HG02840 (cell line): ENCODE measurements at regions not wholly inside any gene's neighbourhood (a gene's known extent, or its start where the extent isn't known, plus 50 kb on each side); places are given as distances from the start of the nearest gene placed in this dataset.
"Not testable (repeated sequence)": the region's sequence is repeated elsewhere in the genome, so short reads cannot be mapped to it uniquely, and the experiment has no call there.

Source experiments
- ATAC-seq: cut with Tn5 transposase; IDR thresholded peaks from one replicate; pipeline ENCODE4 v1.9.1; 2021; ENCODE audit warnings: mild to moderate bottlenecking, moderate library complexity, moderate number of reproducible peaks; ENCODE audit not compliant: unreplicated experiment, low FRiP score

DNA sequence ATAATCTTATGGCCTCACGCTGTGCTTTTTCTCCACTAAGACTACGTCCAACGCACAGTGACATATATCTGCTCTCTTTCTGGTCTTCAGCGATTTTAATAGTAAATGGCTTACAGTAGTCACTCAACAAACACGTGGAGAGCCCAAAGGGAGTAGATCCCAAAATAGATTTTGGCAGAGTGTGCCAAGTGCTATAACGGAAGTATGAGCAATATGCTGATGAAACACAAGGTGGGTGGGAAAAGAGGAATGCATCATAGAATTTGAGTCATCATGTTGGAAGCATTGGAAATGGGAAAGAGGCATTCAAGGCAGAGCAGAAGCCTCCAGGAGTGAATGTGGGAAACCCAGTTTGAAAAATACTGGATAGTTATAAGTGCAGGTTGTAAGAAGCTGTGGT is 129.1 kb upstream of the LDB2 start:
- no peak for ATAC-seq

GRCh38 chr4:17024425-17024824 is 126.0 kb upstream of the LDB2 start:
- ATAC-seq: no peak

DNA sequence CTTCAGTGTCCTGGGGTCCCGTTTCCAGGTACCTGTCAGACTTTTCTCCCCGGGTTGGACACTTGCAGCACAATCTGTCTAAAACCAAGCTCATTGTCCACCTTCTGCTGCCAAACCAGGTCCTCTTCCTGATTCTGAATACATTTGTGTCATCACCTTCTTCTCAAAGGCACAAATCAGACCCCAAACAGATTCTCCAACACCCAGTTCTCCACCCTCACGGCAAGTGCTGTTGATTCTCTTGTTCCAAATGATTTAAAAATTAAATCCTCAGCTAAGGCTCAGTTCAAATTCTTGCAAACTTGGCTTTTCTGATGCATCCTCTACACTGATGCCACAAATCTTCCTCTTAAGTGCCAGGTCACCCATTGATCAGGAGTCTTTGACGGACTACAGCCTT is 122.5 kb upstream of the LDB2 start:
- no peak for ATAC-seq

GRCh38 chr4:17020451-17020850 is 122.0 kb upstream of the LDB2 start:
- no peak for ATAC-seq

GRCh38 chr4:17018621-17019020 is 120.2 kb upstream of the LDB2 start:
- ATAC-seq: not testable (repeated sequence)

- ATAC-seq: no peak
These were observed 119.6 kb upstream of the LDB2 start for GRCh38 chr4:17018013-17018412.

DNA sequence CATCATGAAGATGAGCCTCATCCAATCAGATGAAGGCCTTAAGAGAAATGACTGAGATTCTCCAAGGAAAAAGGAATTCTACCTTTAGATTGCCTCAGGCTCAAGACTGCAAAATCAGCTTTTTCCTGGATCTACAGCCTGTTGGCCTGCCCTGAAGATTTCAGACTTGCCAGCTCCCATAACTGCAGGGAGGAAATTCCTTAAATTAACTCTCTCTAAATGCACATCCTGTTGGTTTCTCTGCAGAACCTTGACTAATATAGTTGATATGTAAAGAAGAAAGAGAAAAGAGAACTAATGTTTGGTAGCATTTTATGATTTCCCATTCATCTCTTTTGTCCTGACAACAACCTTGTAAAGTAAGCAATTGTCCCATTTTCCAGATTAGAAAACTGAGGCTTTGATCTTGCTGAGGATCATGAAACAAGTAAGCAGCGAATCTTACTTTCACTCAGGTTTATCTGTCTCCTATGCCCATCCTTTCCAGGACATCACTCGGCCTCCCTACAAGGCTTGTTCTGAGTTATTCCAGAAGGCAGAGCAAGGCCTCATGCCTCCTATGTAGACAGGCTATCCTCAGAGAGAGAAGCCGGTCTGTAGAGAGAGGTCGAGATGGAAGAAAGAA is 115.0 kb upstream of the LDB2 start:
- ATAC-seq: no peak

DNA sequence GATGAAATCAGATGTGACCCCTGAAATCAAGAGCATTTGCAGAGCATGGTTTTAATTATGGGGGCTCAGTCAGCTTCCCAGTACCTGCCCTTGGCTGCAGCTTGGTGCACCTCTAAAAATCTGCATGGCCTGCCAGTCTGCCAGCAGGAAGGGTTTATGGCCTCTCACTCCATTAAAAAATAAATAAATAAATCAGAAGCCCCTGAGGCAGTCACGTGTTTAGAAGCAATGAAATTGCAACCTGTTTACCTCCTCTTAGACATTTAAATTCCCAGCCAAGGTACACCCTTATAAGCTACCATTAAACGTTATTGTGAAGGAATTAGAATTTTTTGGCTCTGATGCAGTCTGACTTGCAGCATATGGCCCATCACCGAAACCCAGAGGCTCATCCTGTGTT is 114.0 kb upstream of the LDB2 start:
- no peak for ATAC-seq

DNA sequence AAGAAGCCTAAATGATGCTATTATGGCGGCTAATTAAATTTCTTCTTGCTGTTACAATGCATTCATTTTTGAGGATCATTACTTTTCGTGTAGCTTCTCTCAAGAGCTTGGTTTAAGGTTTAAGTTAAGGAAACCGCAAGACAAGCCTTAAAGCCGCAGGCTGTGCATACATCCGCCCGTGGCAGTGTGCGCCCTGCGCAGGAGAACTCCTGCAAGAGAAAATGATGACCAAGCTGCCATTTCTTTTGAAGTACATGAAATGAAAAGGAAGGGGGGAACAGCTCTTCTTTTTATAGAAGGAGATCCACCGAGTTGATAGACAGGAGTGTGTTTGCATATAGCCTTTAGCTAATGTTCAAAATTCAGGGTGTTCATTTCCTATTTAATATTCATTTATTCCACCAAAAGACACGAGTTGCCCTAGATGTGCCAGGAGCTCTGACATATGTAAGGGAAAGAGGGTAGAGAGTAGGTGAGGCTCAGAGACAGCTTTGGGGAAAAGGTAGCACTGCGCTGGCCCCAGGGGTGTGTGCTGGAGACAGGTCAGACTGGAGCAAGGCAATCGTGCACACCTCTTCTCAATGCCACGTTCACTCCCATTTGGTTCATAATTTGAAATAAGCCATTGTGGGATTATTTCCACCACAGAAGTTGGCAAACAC is 112.1 kb upstream of the LDB2 start:
- ATAC-seq: no peak

DNA sequence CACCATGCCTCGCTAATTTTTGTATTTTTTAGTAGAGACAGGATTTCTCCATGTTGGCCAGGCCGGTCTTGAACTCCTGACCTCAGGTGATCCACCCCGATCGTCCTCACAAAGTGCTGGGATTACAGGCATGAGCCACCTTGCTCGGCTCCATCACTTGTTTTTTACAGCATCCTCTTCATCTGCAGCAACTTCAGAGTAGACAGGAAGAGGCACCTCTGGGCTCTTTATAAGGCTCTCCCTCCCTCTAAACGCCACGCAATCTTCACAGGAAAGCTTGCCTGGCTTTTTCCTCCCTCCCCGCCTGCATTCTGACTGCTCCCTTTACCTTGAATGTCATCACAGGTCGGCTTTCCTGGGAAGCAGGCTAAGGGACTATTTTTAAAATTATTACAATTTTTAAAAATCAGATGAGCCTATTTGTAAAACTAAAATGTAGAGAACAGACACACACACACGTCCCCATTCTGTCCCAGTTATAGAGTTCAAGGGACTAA is 111.5 kb upstream of the LDB2 start:
- no peak for ATAC-seq

DNA sequence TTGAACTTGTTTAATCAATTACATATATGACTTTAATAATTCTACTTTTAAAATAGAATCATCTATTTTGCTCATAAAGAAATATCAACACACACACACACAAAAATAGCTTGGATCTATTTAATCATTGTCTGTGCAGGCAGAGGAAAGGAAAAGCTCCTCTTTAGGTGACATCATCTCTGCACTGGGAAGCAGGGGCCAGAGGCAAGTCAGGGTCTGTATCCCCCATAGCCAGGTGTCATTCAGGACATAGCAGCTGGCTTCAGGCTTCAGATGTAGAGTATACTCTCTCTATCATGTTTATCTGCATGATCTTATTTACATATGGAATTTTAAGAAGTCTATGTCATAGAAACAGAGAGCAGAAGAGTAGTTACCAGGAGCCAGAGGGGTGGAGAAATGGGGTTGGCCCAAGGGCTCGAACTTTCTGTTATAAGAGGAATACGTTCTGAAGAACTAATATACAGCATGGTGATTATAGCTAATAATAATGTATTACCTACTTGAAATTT is 110.4 kb upstream of the LDB2 start:
- ATAC-seq: no peak

DNA sequence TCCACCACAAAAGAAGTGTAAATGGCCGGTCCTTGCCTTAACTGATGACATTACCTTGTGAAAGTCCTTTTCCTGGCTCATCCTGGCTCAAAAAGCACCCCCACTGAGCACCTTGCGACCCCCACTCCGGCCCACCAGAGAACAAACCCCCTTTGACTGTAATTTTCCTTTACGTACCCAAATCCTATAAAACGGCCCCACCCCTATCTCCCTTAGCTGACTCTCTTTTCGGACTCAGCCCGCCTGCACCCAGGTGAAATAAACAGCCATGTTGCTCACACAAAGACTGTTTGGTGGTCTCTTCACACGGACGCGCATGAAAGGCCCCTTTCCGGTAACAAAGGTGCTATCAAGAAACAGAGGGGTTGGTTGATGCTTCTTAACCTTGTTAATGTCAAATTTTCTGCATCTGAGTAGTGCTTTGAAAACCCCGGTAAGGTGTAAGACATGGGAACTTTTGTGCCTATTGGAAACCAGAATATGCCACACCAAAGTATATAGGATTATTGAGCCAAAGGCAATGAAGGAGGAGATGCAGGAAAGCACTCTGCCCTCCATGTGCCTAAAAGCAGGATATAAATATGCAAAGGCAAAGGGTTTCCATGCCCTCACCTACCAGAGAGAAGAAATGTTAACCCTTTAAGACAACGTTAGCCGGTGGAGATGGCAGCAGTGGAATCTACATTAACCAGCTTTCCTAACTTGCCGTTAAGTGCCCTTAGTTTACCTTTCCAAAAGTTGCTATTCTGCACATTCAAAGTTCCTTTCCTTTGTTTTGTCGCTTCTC is 105.4 kb upstream of the LDB2 start:
- ATAC-seq: not testable (repeated sequence)

DNA sequence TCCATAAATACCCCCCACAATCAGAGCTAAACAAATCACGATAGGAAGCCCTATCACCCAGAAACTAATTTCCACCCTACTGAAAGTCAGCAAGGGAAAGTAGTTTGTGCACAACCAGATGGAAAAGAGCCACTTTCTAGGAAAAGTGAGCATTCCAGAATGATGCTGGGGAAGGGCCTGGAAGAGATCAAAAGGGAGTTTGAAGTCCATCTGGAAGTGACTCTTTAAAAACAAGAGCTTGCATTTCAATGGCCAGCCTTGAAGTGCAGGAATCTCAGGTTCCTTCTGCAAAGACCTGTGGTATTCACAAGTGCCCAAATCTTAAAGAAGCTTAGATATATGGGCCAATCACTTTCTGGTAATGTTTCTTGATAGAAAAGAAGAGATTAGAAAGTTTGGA is 97.0 kb upstream of the LDB2 start:
- no peak for ATAC-seq

GRCh38 chr4:16993956-16994840 is 95.8 kb upstream of the LDB2 start:
- no peak for ATAC-seq

DNA sequence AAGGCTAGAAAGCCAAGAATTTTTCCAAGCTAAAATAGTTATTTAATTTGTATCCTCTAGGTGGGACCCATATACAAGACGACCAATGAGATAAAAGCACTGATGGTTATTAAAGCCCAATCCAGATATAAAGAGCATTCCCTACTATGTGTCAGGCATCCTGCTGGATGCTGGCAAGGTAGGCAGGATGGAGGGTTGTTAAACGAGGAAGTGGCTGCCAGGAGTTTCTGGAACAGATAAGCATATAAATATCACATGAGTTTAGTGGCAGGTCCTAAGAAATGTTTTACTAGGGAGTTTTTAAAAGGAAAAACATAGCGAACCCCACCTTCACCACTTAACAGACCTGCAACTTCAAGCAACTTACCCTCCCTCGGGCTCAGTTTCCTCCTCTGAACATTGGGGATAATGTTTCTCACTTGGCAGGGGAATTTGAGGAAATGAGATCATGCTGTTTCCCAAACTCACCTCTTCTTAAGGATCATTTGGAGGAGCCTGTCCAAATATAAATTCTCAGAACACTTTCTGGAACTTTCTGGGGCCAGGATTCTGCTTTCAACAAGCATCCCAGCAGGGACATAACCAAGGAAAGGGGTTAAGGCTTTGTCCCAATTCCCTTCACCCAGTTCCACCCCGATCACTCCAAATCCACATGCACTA is 94.3 kb upstream of the LDB2 start:
- ATAC-seq: no peak

GRCh38 chr4:16991450-16991849 is 93.0 kb upstream of the LDB2 start:
- no peak for ATAC-seq

DNA sequence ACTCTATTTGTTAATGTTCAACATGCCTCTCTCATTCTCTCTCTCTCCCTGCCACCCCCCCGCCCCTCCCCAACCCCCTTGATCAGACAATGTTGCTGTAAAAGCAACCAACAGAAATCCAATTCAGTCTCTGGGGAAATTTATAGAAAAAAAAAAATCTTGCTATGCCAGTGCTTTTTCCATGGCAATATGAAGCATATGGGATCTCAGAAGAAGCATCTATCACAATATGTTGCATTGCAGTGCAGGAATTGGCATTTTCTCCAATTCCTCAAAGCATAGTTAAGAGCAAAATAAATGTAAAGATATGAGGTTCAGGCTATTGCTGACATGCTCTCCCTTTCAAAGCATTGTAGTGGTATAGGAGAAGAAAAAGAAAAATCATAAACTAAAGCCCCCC is 90.9 kb upstream of the LDB2 start:
- ATAC-seq: no peak

DNA sequence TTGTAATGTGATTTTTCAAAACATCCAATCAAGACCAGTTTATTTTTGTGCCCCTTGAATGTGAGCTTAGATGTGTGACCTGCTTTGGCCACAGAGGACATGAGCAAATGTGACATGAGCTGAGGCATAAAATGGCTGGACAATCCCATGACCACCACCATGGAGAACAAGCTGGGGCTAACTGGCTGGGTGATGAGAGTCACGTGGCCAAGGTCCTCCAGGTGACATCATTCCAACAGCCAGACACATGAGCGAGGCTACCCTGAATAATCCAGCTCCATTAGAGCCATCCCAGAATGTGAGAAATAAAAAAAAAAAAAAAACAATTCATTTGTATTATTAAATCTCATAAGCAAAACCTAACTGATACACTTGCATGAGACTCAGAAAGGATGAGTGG is 90.4 kb upstream of the LDB2 start:
- ATAC-seq: no peak

DNA sequence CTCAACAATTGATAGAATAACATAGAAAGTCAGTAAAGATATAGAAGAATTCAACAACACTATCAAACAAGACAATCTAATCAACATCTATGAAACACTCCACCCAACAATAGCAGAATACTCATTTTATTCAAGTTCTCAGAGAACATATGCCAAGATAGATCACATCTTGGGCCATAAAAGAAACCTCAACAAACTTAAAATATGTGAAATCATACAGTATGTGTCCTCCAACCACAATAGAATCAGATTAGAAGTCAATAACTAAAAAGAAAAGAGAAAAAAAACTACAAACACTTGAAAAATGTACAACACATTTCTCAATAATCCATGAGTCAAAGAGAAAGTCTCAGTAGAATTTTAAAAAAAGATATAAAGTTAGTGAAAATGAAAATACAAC is 78.6 kb upstream of the LDB2 start:
- no peak for ATAC-seq

DNA sequence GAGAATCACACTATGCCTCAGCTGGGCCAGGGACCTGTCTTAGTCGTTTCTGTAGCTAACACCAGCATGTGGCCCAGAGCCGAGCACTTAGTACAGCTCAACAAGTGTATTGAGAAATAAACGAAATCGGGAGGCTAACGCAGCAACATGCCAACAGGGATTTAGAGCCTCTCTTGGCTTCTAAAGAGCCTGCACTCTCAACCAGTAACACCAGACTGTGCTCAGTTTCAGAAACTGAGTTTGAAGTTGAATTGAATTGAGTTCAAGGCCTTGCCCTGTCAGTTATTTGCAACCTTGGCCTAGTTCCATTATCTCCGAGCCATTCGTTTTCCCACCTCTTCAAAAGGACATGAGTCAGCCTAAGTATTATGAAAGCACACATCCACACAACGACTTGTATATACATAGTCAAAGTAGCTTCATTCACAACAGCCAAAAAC is 71.3 kb upstream of the LDB2 start:
- no peak for ATAC-seq
